Liver (tissue), 8 donors: ENCODE measurements at regions not wholly inside any gene's neighbourhood (a gene's known extent, or its start where the extent isn't known, plus 50 kb on each side); places are given as distances from the start of the nearest gene placed in this dataset.

ENCODE experiments used
- DNase-seq: peaks from one replicate; pipeline ENCODE4 v3.0.0-alpha.2; 2017; ENCODE audit warnings: low spot score
- H3K27ac ChIP-seq, 2 donors: one replicate each; pipeline ENCODE4 v1.7.0; 2013; ENCODE audit warnings: inconsistent platforms in 2 of 2, low read length in 2 of 2, control low read depth in 1 of 2, low read depth in 1 of 2, mild to moderate bottlenecking in 1 of 2
- H3K27me3 ChIP-seq, 4 donors: one replicate each; pipeline versions ENCODE4 v1.6.1 to v1.7.0; 2013; ENCODE audit warnings: low read length in 3 of 4, inconsistent platforms in 1 of 4, mild to moderate bottlenecking in 1 of 4, moderate library complexity in 1 of 4; ENCODE audit not compliant: control insufficient read depth in 4 of 4, insufficient read depth in 4 of 4
- H3K36me3 ChIP-seq, 4 donors: one replicate each; pipeline versions ENCODE4 v1.6.1 to v1.7.0; 2013; ENCODE audit warnings: low read length in 3 of 4, mild to moderate bottlenecking in 3 of 4, low read depth in 1 of 4, moderate library complexity in 1 of 4; ENCODE audit not compliant: control insufficient read depth in 4 of 4, insufficient read depth in 3 of 4
- H3K4me1 ChIP-seq, 4 donors: one replicate each; pipeline versions ENCODE4 v1.6.1 to v1.7.0; 2013; ENCODE audit warnings: low read length in 3 of 4, mild to moderate bottlenecking in 3 of 4, moderate library complexity in 1 of 4; ENCODE audit not compliant: control insufficient read depth in 4 of 4, insufficient read depth in 4 of 4
- H3K4me3 ChIP-seq, 3 donors: one replicate each; pipeline versions ENCODE4 v1.6.1 to v1.7.0; 2013; ENCODE audit warnings: low read length in 3 of 3, control low read depth in 1 of 3, low read depth in 1 of 3, mild to moderate bottlenecking in 1 of 3
- H3K9ac ChIP-seq, 2 donors: one replicate each; pipeline ENCODE4 v1.7.0; 2013; ENCODE audit warnings: low read length in 2 of 2, mild to moderate bottlenecking in 2 of 2, moderate library complexity in 2 of 2, control low read depth in 1 of 2, low read depth in 1 of 2
- H3K9me3 ChIP-seq, 4 donors: one replicate each; pipeline versions ENCODE4 v1.6.1 to v1.7.0; 2013; ENCODE audit warnings: low read length in 3 of 4; ENCODE audit not compliant: control insufficient read depth in 4 of 4
- ATF3 ChIP-seq: IDR thresholded peaks from 2 replicates; pipeline ENCODE4 v1.6.1; 2016; ENCODE audit warnings: antibody characterized with exemption
- CTCF ChIP-seq: fragments of 150-350 bp; IDR thresholded peaks from 2 replicates; pipeline ENCODE4 v1.5.1; 2017; ENCODE audit warnings: improper control_type of control experiment, low read depth, low read length; ENCODE audit not compliant: missing input control
- FOXA1 ChIP-seq: IDR thresholded peaks from 2 replicates; pipeline ENCODE4 v1.6.1; 2016; ENCODE audit warnings: antibody characterized with exemption
- FOXA2 ChIP-seq: IDR thresholded peaks from 2 replicates; pipeline ENCODE4 v1.6.1; 2016; ENCODE audit warnings: antibody characterized with exemption
- GABPA ChIP-seq, 2 donors: IDR thresholded peaks in 1 of 2; conservative IDR thresholded peaks in 1 of 2; 2 replicates each; pipeline ENCODE4 v1.6.1; 2016; ENCODE audit warnings: antibody characterized with exemption in 2 of 2, mild to moderate bottlenecking in 1 of 2, moderate library complexity in 1 of 2
- HNF4A ChIP-seq, 2 donors: conservative IDR thresholded peaks; 2 replicates each; pipeline ENCODE4 v1.6.1; 2016; ENCODE audit warnings: antibody characterized with exemption in 2 of 2, mild to moderate bottlenecking in 2 of 2
- JUND ChIP-seq, 2 donors: IDR thresholded peaks; 2 replicates each; pipeline ENCODE4 v1.6.1; 2016; ENCODE audit warnings: antibody characterized with exemption in 2 of 2
- MAX ChIP-seq: IDR thresholded peaks from 2 replicates; pipeline ENCODE4 v1.6.1; 2016; ENCODE audit warnings: antibody characterized with exemption
- NR2F2 ChIP-seq: IDR thresholded peaks from 2 replicates; pipeline ENCODE4 v1.6.1; 2016; ENCODE audit warnings: antibody characterized with exemption
- RAD21 ChIP-seq, 2 donors: IDR thresholded peaks; 2 replicates each; pipeline ENCODE4 v1.6.1; 2016; ENCODE audit warnings: antibody characterized with exemption in 2 of 2, mild to moderate bottlenecking in 2 of 2
- REST ChIP-seq: IDR thresholded peaks from 2 replicates; pipeline ENCODE4 v1.6.1; 2016; ENCODE audit warnings: antibody characterized with exemption, mild to moderate bottlenecking
- RXRA ChIP-seq, 2 donors: IDR thresholded peaks; 2 replicates each; pipeline ENCODE4 v1.6.1; 2017 to 2018; ENCODE audit warnings: antibody characterized with exemption in 2 of 2, mild to moderate bottlenecking in 1 of 2
- SP1 ChIP-seq: IDR thresholded peaks from 2 replicates; pipeline ENCODE4 v1.6.1; 2018; ENCODE audit warnings: antibody characterized with exemption, mild to moderate bottlenecking
- TAF1 ChIP-seq: conservative IDR thresholded peaks from 2 replicates; pipeline ENCODE4 v1.6.1; 2016; ENCODE audit warnings: antibody characterized with exemption, mild to moderate bottlenecking
- YY1 ChIP-seq: IDR thresholded peaks from 2 replicates; pipeline ENCODE4 v1.6.1; 2016; ENCODE audit warnings: antibody characterized with exemption, mild to moderate bottlenecking
- ZBTB33 ChIP-seq: IDR thresholded peaks from 2 replicates; pipeline ENCODE4 v1.6.1; 2016; ENCODE audit warnings: antibody characterized with exemption
- WGBS: extraction: QIAGEN DNeasy Blood & Tissue Kit; methylation state at CpG from one replicate; pipeline ENCODE4 v1.1.7; 2013; 5-methylcytosine and 5-hydroxymethylcytosine counted together
- donor health status: healthy.
- donor health status: healthy.
- donor health status: healthy.
- donor health status: healthy.
- donor health status: healthy.

- TF ChIP-seq HNF4A (conservative IDR thresholded peaks at IDR 0.05) (no peak), GABPA (IDR thresholded peaks at IDR 0.05 in 1 of 2, conservative IDR thresholded peaks at IDR 0.05 in 1 of 2) (no peak), YY1 (no peak)
These were observed 253.6 kb upstream of the FOXK1 start (continued) for GRCh38 chr7:4428526-4428925.

GRCh38 chr7:4430227-4430626 lies 251.9 kb upstream of the FOXK1 start:
- Histone ChIP-seq H3K27me3 (no peaks in the 10 kb centered on the region), H3K4me1 (no peaks in the 10 kb centered on the region), H3K4me3 (no peak overlapping the region), H3K9ac (no peak overlapping the region), H3K27ac (no peak overlapping the region), H3K36me3 (no peaks in the 10 kb centered on the region), H3K9me3 (peaks cover 0 to 11% (median under 1%) of the 10 kb centered on the region in 4 donors)
- no peak for TF ChIP-seq TAF1
- TF ChIP-seq ZBTB33, result no peak
- no peak for TF ChIP-seq CTCF
- no peak for TF ChIP-seq HNF4A (conservative IDR thresholded peaks at IDR 0.05)
- no peak for TF ChIP-seq RXRA (IDR thresholded peaks at IDR 0.05)
- TF ChIP-seq ATF3, result no peak
- TF ChIP-seq JUND (IDR thresholded peaks at IDR 0.05), result no peak
- TF ChIP-seq SP1, result no peak
- TF ChIP-seq FOXA1, result no peak
- TF ChIP-seq NR2F2, result no peak
- no peak for TF ChIP-seq REST
- no peak for TF ChIP-seq YY1
- TF ChIP-seq MAX, result no peak
- TF ChIP-seq FOXA2, result no peak
- no peak for TF ChIP-seq RAD21 (IDR thresholded peaks at IDR 0.05)
- WGBS, result 39% methylated on average over 1 of the region's 1 CpG
- DNase-seq, result no peak
